ENCODE measurements at regions not wholly inside any gene's neighbourhood (a gene's known extent, or its start where the extent isn't known, plus 50 kb on each side); places are given as distances from the start of the nearest gene placed in this dataset.

DNA sequence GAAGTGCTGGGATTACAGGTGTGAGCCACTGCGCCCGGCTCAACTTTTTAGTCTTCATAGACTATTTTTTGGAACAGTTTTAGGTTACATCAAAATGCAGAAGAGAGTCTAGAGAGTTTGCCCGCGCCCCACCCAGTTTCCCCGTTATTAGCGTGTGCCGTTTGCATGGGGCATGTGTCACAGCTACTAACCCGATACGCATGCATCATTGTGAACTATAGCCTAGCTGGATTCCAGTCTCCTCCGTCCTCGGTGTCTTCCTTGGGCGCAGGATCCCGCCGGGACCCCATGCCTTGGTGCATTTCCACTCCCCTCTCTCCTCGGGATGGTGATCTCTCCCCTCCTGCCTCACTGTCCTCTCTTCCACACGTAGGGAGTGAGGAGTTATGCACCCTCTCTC lies 85.5 kb upstream of the ADRA2C start:
- H3K27ac ChIP-seq (ENCODE audit: low read depth, low read length): no peak overlapping the region
- H2AFZ ChIP-seq (ENCODE audit: insufficient read depth, low read length, poor library complexity): no peak overlapping the region
- no peak overlapping the region for H4K8ac ChIP-seq (ENCODE audit: low read depth, low read length)
- DNase-seq: no peak
- H2BK5ac ChIP-seq (ENCODE audit: low read depth, low read length, poor library complexity): no peak overlapping the region
- no peak overlapping the region for H2BK12ac ChIP-seq (ENCODE audit: low read length)
- H3K79me1 ChIP-seq (ENCODE audit: low read length): no peaks in the 10 kb centered on the region
- H3K4me1 ChIP-seq (ENCODE audit: control insufficient read depth in 1 of 2, insufficient read depth in 2 of 2, low read length in 2 of 2): no peaks in the 10 kb centered on the region
- H3K9ac ChIP-seq (ENCODE audit: low read length): no peak overlapping the region
- no peak overlapping the region for H4K12ac ChIP-seq (ENCODE audit: low read depth, low read length)
- WGBS (ENCODE audit: extremely low coverage, insufficient coverage, insufficient read length): no CpG with 5 or more reads among the region's 16 CpGs
- H3K79me2 ChIP-seq (ENCODE audit: control insufficient read depth, insufficient read depth, low read length, poor library complexity): no peaks in the 10 kb centered on the region
- no peak overlapping the region for H2AK5ac ChIP-seq (ENCODE audit: low read length)
- H3K4me3 ChIP-seq (ENCODE audit: low read depth, low read length): no peak overlapping the region
- H3K14ac ChIP-seq (ENCODE audit: low read length): no peak overlapping the region
- H3K27me3 ChIP-seq (ENCODE audit: insufficient read depth, low read length): no peaks in the 10 kb centered on the region
- peaks cover 4% of the 10 kb centered on the region for H3K9me3 ChIP-seq (ENCODE audit: insufficient read depth, low read depth, low read length)
- H2BK120ac ChIP-seq (ENCODE audit: insufficient read depth, low read length, poor library complexity): no peak overlapping the region
- H3K23ac ChIP-seq (ENCODE audit: low read length): no peak overlapping the region
- H3K36me3 ChIP-seq (ENCODE audit: control insufficient read depth in 1 of 2, insufficient read depth in 2 of 2, low read length in 2 of 2): no peaks in the 10 kb centered on the region
- H3K4ac ChIP-seq (ENCODE audit: low read depth, low read length): no peak overlapping the region
- no peak overlapping the region for H4K91ac ChIP-seq (ENCODE audit: low read depth, low read length)
- H3K18ac ChIP-seq (ENCODE audit: low read length): no peak overlapping the region
- H3K4me2 ChIP-seq (ENCODE audit: low read length): no peak overlapping the region

DNA sequence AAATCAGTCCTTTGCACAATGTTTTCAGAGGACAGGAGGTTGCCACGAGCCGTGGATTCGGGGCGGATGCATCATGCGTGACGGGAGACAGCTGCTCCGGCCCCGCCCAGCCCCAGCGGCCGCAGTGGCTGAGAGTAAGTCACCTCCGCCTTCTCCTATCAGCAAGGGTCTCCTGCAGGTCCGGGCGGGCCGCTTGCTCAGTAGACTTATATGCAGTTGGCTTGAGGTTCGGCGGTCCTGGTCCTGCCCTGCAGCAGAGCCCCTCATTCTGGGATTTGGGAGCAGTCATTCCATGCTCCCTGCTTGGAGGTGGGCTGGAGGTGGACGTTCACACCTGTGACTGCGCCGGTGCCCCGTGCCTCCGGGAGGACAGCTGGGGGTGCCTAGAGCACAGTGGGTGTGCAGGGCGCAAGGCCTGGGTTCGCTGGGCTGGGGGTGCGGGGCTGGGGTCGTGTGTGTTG lies 86.3 kb upstream of the ADRA2C start:
- H2BK12ac ChIP-seq (ENCODE audit: low read length): no peak overlapping the region
- no peaks in the 10 kb centered on the region for H3K4me1 ChIP-seq (ENCODE audit: control insufficient read depth in 1 of 2, insufficient read depth in 2 of 2, low read length in 2 of 2)
- H3K4me2 ChIP-seq (ENCODE audit: low read length): no peak overlapping the region
- no peaks in the 10 kb centered on the region for H3K79me1 ChIP-seq (ENCODE audit: low read length)
- H3K23ac ChIP-seq (ENCODE audit: low read length): no peak overlapping the region
- H2BK120ac ChIP-seq (ENCODE audit: insufficient read depth, low read length, poor library complexity): no peak overlapping the region
- no peak overlapping the region for H3K14ac ChIP-seq (ENCODE audit: low read length)
- no peaks in the 10 kb centered on the region for H3K27me3 ChIP-seq (ENCODE audit: insufficient read depth, low read length)
- H3K9me3 ChIP-seq (ENCODE audit: insufficient read depth, low read depth, low read length): peaks cover 7% of the 10 kb centered on the region
- H3K4ac ChIP-seq (ENCODE audit: low read depth, low read length): no peak overlapping the region
- no peak for DNase-seq
- H2AK5ac ChIP-seq (ENCODE audit: low read length): no peak overlapping the region
- no peak overlapping the region for H3K18ac ChIP-seq (ENCODE audit: low read length)
- H3K27ac ChIP-seq (ENCODE audit: low read depth, low read length): no peak overlapping the region
- no peaks in the 10 kb centered on the region for H3K36me3 ChIP-seq (ENCODE audit: control insufficient read depth in 1 of 2, insufficient read depth in 2 of 2, low read length in 2 of 2)
- H2AFZ ChIP-seq (ENCODE audit: insufficient read depth, low read length, poor library complexity): no peak overlapping the region
- H3K9ac ChIP-seq (ENCODE audit: low read length): no peak overlapping the region
- H2BK5ac ChIP-seq (ENCODE audit: low read depth, low read length, poor library complexity): no peak overlapping the region
- no peak overlapping the region for H4K91ac ChIP-seq (ENCODE audit: low read depth, low read length)
- H4K8ac ChIP-seq (ENCODE audit: low read depth, low read length): no peak overlapping the region
- no peak overlapping the region for H4K12ac ChIP-seq (ENCODE audit: low read depth, low read length)
- no peak overlapping the region for H3K4me3 ChIP-seq (ENCODE audit: low read depth, low read length)
- no peaks in the 10 kb centered on the region for H3K79me2 ChIP-seq (ENCODE audit: control insufficient read depth, insufficient read depth, low read length, poor library complexity)
- WGBS (ENCODE audit: extremely low coverage, insufficient coverage, insufficient read length): no CpG with 5 or more reads among the region's 25 CpGs

DNA sequence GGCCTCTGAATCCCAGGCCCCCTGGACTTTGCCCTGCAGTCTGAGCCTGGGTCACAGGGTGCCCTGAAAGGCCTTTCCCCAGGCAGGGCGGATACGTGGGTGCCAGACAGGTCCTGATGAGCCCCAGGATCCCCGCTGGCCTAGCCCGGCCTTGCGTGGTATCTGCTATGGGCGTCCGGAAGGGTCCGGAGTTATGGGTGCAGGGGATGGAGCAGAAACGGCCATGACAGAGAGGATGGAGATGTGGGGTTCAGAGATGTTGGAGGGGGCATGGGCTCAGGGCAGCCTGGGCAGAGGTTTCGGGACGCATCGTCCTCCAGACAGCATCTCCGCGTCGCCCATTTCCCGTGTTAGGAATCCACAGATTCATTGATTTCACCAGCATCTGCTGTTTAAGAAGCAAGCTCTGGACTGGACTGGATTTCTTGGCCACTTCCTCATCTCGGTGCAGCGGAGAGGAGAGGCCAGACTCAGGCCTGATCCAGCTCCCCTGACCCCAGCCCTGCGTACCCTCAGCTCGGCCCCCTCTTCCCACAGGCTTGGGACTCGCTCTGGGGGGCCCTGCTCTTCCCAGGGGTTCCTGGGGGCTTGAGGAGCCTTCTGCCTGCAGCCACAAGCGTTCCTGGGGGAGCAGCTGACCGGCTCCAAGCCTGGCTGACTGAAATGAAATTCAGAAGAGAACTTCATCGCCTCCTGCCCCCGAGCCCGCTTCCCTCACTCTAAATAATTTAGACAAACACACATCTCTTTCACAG lies 86.9 kb upstream of the ADRA2C start:
- no peak overlapping the region for H3K9ac ChIP-seq (ENCODE audit: low read length)
- H3K9me3 ChIP-seq (ENCODE audit: insufficient read depth, low read depth, low read length): peaks cover 7% of the 10 kb centered on the region
- H4K91ac ChIP-seq (ENCODE audit: low read depth, low read length): no peak overlapping the region
- H3K4me1 ChIP-seq (ENCODE audit: control insufficient read depth in 1 of 2, insufficient read depth in 2 of 2, low read length in 2 of 2): no peaks in the 10 kb centered on the region
- H2BK5ac ChIP-seq (ENCODE audit: low read depth, low read length, poor library complexity): no peak overlapping the region
- no peak overlapping the region for H3K18ac ChIP-seq (ENCODE audit: low read length)
- H2AK5ac ChIP-seq (ENCODE audit: low read length): no peak overlapping the region
- no peaks in the 10 kb centered on the region for H3K27me3 ChIP-seq (ENCODE audit: insufficient read depth, low read length)
- WGBS (ENCODE audit: extremely low coverage, insufficient coverage, insufficient read length): no CpG with 5 or more reads among the region's 26 CpGs
- no peak overlapping the region for H3K4ac ChIP-seq (ENCODE audit: low read depth, low read length)
- no peak overlapping the region for H2BK120ac ChIP-seq (ENCODE audit: insufficient read depth, low read length, poor library complexity)
- H3K23ac ChIP-seq (ENCODE audit: low read length): no peak overlapping the region
- H3K36me3 ChIP-seq (ENCODE audit: control insufficient read depth in 1 of 2, insufficient read depth in 2 of 2, low read length in 2 of 2): no peaks in the 10 kb centered on the region
- no peak overlapping the region for H2AFZ ChIP-seq (ENCODE audit: insufficient read depth, low read length, poor library complexity)
- H2BK12ac ChIP-seq (ENCODE audit: low read length): no peak overlapping the region
- H3K79me2 ChIP-seq (ENCODE audit: control insufficient read depth, insufficient read depth, low read length, poor library complexity): no peaks in the 10 kb centered on the region
- DNase-seq: no peak
- no peaks in the 10 kb centered on the region for H3K79me1 ChIP-seq (ENCODE audit: low read length)
- no peak overlapping the region for H3K27ac ChIP-seq (ENCODE audit: low read depth, low read length)
- no peak overlapping the region for H3K4me2 ChIP-seq (ENCODE audit: low read length)
- no peak overlapping the region for H4K12ac ChIP-seq (ENCODE audit: low read depth, low read length)
- H3K14ac ChIP-seq (ENCODE audit: low read length): no peak overlapping the region
- no peak overlapping the region for H4K8ac ChIP-seq (ENCODE audit: low read depth, low read length)
- no peak overlapping the region for H3K4me3 ChIP-seq (ENCODE audit: low read depth, low read length)

GRCh38 chr4:3677748-3678070 lies 88.5 kb upstream of the ADRA2C start:
- H3K4me2 ChIP-seq (ENCODE audit: low read length): no peak overlapping the region
- H2BK120ac ChIP-seq (ENCODE audit: insufficient read depth, low read length, poor library complexity): no peak overlapping the region
- peaks cover 5% of the 10 kb centered on the region for H3K9me3 ChIP-seq (ENCODE audit: insufficient read depth, low read depth, low read length)
- no peak overlapping the region for H3K23ac ChIP-seq (ENCODE audit: low read length)
- H3K14ac ChIP-seq (ENCODE audit: low read length): no peak overlapping the region
- H4K91ac ChIP-seq (ENCODE audit: low read depth, low read length): no peak overlapping the region
- H2BK5ac ChIP-seq (ENCODE audit: low read depth, low read length, poor library complexity): no peak overlapping the region
- H2AFZ ChIP-seq (ENCODE audit: insufficient read depth, low read length, poor library complexity): no peak overlapping the region
- H3K36me3 ChIP-seq (ENCODE audit: control insufficient read depth in 1 of 2, insufficient read depth in 2 of 2, low read length in 2 of 2): no peaks in the 10 kb centered on the region
- H3K79me1 ChIP-seq (ENCODE audit: low read length): no peaks in the 10 kb centered on the region
- H3K27me3 ChIP-seq (ENCODE audit: insufficient read depth, low read length): no peaks in the 10 kb centered on the region
- no peak overlapping the region for H4K12ac ChIP-seq (ENCODE audit: low read depth, low read length)
- H2AK5ac ChIP-seq (ENCODE audit: low read length): no peak overlapping the region
- H3K4me1 ChIP-seq (ENCODE audit: control insufficient read depth in 1 of 2, insufficient read depth in 2 of 2, low read length in 2 of 2): no peaks in the 10 kb centered on the region
- no peak for DNase-seq
- WGBS (ENCODE audit: extremely low coverage, insufficient coverage, insufficient read length): no CpG with 5 or more reads among the region's 7 CpGs
- H3K4ac ChIP-seq (ENCODE audit: low read depth, low read length): no peak overlapping the region
- no peak overlapping the region for H3K9ac ChIP-seq (ENCODE audit: low read length)
- no peak overlapping the region for H3K18ac ChIP-seq (ENCODE audit: low read length)
- no peak overlapping the region for H2BK12ac ChIP-seq (ENCODE audit: low read length)
- H4K8ac ChIP-seq (ENCODE audit: low read depth, low read length): no peak overlapping the region
- no peak overlapping the region for H3K4me3 ChIP-seq (ENCODE audit: low read depth, low read length)
- no peak overlapping the region for H3K27ac ChIP-seq (ENCODE audit: low read depth, low read length)
- H3K79me2 ChIP-seq (ENCODE audit: control insufficient read depth, insufficient read depth, low read length, poor library complexity): no peaks in the 10 kb centered on the region

All from trophoblast cell (in vitro differentiated cells and primary cell).